ENCODE measurements at regions not wholly inside any gene's neighbourhood (a gene's known extent, or its start where the extent isn't known, plus 50 kb on each side); places are given as distances from the start of the nearest gene placed in this dataset.

DNA sequence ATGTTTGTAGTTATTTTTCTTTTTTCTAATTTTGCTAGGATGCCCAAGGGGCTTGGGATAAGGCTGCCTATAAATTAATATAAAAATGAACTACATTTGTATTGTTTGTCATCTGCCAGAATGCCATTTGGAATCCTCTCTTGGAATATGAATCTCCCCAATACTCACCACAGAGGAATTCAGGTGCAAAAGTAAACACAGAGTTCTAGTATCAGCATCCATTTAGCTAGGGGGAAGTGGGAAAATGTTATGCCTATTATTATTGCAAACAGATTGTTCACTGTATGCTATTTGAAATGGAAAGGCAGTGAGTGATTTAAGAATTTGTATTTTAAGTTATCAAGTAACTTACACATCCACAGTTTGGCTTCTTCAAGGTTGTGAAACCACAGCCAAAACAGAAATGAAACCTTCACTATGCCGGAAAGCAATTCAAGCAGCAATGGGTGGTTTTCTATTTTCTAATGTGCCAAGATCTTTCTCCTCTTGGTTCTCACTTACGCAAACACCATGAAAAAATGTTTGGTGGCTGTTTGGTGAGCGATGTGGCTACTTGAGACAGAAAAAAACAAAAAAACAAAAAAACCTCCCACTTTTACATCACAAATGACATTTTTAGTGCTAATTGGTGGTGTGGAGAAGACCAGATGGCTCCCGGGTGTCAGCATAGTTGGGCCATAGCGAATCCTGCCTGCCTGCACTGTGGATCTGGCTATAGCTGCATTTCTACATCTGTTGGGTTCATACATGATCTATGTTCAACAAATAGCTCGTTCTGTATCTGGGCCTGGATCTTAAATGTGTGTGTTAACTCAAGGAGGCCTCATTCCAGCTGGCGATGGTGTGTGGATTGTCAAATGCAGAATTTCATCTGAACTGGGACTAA is 200.8 kb upstream of the GIMD1 start:
- no peaks in the 10 kb centered on the region for H3K9me1 ChIP-seq (replicated peaks; ENCODE audit: control insufficient read depth, extremely low read depth, insufficient read depth, low read length)
- H3K4me2 ChIP-seq (ENCODE audit: insufficient read depth, low read length) = no peak overlapping the region
- BruUV-seq (replicated peaks) = no TSS peak
- DNase-seq (ENCODE audit: low read depth, low spot score) (no peak), FAIRE-seq (no peak)
- H3K4me3 ChIP-seq (replicated peaks in 1 of 3; ENCODE audit: insufficient read depth in 1 of 3, low read depth in 1 of 3, low read length in 3 of 3) = no peak overlapping the region
- no peak overlapping the region for H3K9ac ChIP-seq (replicated peaks; ENCODE audit: extremely low read depth, insufficient read depth, low read length)
- CTCF ChIA-PET = interaction anchor here (1.3 kb wide), 1 partner anchor 9 kb away, joined by 3 read pairs; no protein-coding TSS in a partner anchor
- intact Hi-C loops (cut with micrococcal nuclease) = no loop called here
- no peaks in the 10 kb centered on the region for H3K79me2 ChIP-seq (ENCODE audit: control insufficient read depth, insufficient read depth, low read length)
- H3K4me1 ChIP-seq (ENCODE audit: control insufficient read depth, extremely low read depth, insufficient read depth, low read length) = peaks cover 28% of the 10 kb centered on the region
- no peaks in the 10 kb centered on the region for H3K27me3 ChIP-seq (ENCODE audit: control insufficient read depth in 2 of 2, insufficient read depth in 2 of 2, low read length in 2 of 2)
- H3K27ac ChIP-seq (ENCODE audit: insufficient read depth, low read depth, low read length) = no peak overlapping the region
- H3K36me3 ChIP-seq (ENCODE audit: control insufficient read depth in 2 of 2, extremely low read depth in 1 of 2, insufficient read depth in 2 of 2, low read length in 2 of 2) = no peaks in the 10 kb centered on the region
- no peaks in the 10 kb centered on the region for H4K20me1 ChIP-seq (replicated peaks; ENCODE audit: control insufficient read depth, extremely low read depth, insufficient read depth, low read length)
- H2AFZ ChIP-seq (ENCODE audit: low read depth, low read length) = no peak overlapping the region
- dilution Hi-C loops (cut with MboI; ENCODE audit: extremely low pct_ligation_motif_present, low sequenced_read_pairs) = no loop called here
- POLR2A ChIA-PET = no interaction called here
- TF ChIP-seq EZH2 (IDR thresholded peaks at IDR 0.05; ENCODE audit: borderline replicate concordance, low read depth, low read length, severe bottlenecking) = no peak
- no peak for TF ChIP-seq FOS (IDR thresholded peaks at IDR 0.05; ENCODE audit: borderline replicate concordance, insufficient read depth, low read length)
- no peak for TF ChIP-seq POLR2AphosphoS5 (IDR thresholded peaks at IDR 0.05; ENCODE audit: insufficient read depth, low read depth, low read length)
- TF ChIP-seq, protein P1, sequence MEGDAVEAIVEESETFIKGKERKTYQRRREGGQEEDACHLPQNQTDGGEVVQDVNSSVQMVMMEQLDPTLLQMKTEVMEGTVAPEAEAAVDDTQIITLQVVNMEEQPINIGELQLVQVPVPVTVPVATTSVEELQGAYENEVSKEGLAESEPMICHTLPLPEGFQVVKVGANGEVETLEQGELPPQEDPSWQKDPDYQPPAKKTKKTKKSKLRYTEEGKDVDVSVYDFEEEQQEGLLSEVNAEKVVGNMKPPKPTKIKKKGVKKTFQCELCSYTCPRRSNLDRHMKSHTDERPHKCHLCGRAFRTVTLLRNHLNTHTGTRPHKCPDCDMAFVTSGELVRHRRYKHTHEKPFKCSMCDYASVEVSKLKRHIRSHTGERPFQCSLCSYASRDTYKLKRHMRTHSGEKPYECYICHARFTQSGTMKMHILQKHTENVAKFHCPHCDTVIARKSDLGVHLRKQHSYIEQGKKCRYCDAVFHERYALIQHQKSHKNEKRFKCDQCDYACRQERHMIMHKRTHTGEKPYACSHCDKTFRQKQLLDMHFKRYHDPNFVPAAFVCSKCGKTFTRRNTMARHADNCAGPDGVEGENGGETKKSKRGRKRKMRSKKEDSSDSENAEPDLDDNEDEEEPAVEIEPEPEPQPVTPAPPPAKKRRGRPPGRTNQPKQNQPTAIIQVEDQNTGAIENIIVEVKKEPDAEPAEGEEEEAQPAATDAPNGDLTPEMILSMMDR (IDR thresholded peaks at IDR 0.05; ENCODE audit: extremely low read depth in 1 of 2, insufficient read depth in 1 of 2, low read depth in 1 of 2, low read length in 2 of 2) = no peak
- no peak for TF ChIP-seq GATA2 (IDR thresholded peaks at IDR 0.05; ENCODE audit: insufficient read depth, insufficient read length, low read depth, low read length)
- TF ChIP-seq MYC (IDR thresholded peaks at IDR 0.05; ENCODE audit: low read depth, low read length) = no peak
- TF ChIP-seq POLR2A (IDR thresholded peaks at IDR 0.05; ENCODE audit: low read depth, low read length) = no peak
- TF ChIP-seq, protein P2, sequence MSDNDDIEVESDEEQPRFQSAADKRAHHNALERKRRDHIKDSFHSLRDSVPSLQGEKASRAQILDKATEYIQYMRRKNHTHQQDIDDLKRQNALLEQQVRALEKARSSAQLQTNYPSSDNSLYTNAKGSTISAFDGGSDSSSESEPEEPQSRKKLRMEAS (IDR thresholded peaks at IDR 0.05; ENCODE audit: insufficient read depth, insufficient read length) = no peak
- no peak for TF ChIP-seq JUN (IDR thresholded peaks at IDR 0.05; ENCODE audit: borderline replicate concordance, insufficient read depth, insufficient read length, low read depth)
- no peaks in the 10 kb centered on the region for H3K9me3 ChIP-seq (replicated peaks; ENCODE audit: control insufficient read depth, insufficient read depth, low read length)

Data from endothelial cell of umbilical vein (primary cell).